ENCODE measurements at regions not wholly inside any gene's neighbourhood (a gene's known extent, or its start where the extent isn't known, plus 50 kb on each side); places are given as distances from the start of the nearest gene placed in this dataset.

DNA sequence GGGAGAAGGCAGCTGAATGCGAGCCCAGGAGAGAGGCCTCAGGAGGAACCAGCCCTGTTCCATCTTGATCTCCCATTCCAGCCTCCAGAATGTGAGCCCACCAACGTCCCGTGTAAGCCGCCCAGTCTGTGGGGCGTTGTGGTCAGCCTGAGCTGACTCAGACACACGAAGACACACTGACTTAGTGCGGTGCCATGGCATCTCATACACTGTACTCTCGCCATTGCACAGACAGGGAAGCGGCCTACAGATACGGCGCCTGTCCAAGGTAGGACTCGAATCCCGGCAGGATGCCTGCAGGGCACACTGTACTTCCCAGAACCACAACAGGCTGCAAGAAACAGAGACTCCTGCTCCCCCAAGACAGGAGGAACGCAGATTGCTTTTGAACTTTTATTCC is 179.6 kb downstream of the CTTN start:
- TF ChIP-seq CTCF (IDR thresholded peaks at IDR 0.05; ENCODE audit: low read depth, low read length), result no peak
- no peak for DNase-seq (ENCODE audit: low read depth in 2 of 2)
- no peak overlapping the region for H3K4me3 ChIP-seq (replicated peaks in 1 of 2; ENCODE audit: low read depth in 2 of 2, low read length in 2 of 2)

DNA sequence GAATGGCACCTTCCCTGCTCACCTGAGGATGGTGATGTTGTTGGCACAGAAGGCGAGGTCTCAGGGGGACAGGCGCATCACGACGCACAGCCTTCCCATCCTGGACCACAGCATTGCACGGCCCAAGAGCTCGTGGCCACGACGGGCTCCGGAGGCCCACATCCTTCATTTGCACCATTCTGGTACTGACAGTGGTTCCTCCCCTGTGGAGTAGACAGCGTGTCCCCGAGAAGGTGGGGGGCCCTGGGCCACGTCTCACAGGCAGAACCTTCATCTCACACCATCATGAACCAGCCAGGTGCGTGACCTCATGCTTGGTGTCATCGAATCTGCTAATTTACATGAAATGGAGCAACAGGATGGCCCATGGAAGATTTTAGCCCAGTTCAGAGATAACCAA is 180.0 kb downstream of the CTTN start:
- no peak for DNase-seq (ENCODE audit: low read depth in 2 of 2)
- TF ChIP-seq CTCF (IDR thresholded peaks at IDR 0.05; ENCODE audit: low read depth, low read length), result no peak
- no peak overlapping the region for H3K4me3 ChIP-seq (replicated peaks in 1 of 2; ENCODE audit: low read depth in 2 of 2, low read length in 2 of 2)

DNA sequence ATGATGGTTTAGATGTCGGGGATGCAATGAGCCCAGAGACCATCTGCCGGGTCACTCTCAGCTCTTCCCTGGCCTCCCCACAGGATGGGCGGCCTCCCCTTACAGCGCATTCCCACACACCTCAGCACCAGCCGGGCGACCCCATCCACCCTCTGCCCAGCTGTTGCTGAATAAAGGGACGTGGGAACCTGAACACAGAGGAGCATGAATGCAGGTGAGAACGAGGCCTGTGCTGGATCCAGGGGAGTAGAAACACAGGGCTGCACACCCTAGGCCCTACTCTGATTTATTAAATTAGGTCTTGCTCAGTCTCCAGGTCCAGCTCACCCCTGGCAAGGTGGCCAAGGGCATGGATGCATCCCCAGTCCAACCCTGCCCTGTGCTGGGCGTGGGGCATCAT is 180.5 kb downstream of the CTTN start:
- no peak for TF ChIP-seq CTCF (IDR thresholded peaks at IDR 0.05; ENCODE audit: low read depth, low read length)
- H3K4me3 ChIP-seq (replicated peaks in 1 of 2; ENCODE audit: low read depth in 2 of 2, low read length in 2 of 2), result no peak overlapping the region
- no peak for DNase-seq (ENCODE audit: low read depth in 2 of 2)

DNA sequence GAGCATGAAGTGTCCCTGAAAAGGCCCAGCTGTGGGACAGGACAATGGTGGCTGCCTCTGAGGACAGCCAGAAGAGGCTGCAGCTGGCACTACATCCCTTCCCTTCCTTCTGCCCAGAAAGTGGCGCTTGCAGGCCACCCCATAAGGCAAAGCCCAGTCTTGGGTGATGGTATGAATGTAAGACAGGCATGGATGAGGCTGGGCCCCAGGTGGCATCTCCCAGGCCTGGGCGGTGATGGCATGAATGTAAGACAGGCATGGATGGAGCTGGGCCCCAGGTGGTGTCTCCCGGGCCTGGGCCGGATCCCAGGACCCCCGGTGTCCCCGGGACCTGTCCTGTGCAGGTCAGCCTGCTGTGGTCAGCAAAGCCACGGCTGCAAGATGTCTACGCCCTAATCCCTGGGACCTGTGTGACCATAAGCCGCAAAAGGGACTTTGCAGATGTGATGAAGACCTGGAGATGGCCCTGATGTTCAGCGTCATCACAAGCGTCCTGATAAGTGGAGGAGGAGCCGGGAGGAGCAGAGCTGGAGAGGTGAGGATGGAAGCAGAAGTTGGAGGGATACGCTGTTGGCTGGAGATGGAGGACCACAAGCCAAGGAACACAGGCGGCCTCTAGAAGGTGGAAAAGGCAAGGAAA is 181.1 kb downstream of the CTTN start:
- H3K4me3 ChIP-seq (replicated peaks in 1 of 2; ENCODE audit: low read depth in 2 of 2, low read length in 2 of 2), result no peak overlapping the region
- no peak for DNase-seq (ENCODE audit: low read depth in 2 of 2)
- TF ChIP-seq CTCF (IDR thresholded peaks at IDR 0.05; ENCODE audit: low read depth, low read length), result no peak

DNA sequence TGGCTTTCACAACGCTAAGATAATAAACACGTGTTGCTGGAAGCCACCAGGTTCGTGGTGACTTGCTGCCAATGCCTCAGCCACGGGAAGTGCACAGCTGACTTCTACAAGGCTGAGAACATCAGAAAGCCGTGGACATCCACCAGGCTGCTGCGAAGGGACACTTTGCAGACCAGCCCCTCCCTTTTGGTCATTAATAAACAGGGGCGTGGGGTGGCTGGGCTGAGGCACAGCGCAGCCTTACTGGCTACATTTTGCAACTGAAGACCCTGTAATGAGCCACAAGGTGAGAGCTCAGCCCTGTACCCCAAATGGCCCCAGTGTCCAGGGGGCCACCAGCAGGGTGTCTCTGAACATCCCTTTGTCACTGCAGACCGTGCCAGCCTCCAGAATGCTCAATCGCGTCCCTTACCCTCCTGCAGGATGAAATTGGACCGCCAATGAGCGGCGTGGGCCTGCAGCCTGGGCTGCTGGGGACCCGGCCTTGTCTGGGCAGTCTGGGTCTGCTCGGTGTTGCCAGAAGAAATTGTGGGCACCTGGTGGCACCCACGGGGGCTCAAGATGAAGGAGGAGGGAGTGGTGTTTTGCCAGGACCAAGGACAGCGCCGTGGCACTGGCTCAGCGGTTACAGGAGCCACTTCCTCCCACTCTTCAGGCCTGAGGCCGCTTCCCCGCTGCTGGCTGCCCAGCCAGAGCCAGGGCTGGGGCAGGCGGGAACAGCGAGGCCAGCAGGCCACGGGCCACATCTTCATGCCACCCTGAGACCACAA is 181.9 kb downstream of the CTTN start:
- no peak for TF ChIP-seq CTCF (IDR thresholded peaks at IDR 0.05; ENCODE audit: low read depth, low read length)
- no peak overlapping the region for H3K4me3 ChIP-seq (replicated peaks in 1 of 2; ENCODE audit: low read depth in 2 of 2, low read length in 2 of 2)
- peak in 1 of 2 donors; percentile 18 for DNase-seq (ENCODE audit: low read depth in 2 of 2)

GRCh38 chr11:70581991-70582885 is 183.9 kb downstream of the CTTN start:
- no peak for TF ChIP-seq CTCF (IDR thresholded peaks at IDR 0.05; ENCODE audit: low read depth, low read length)

More at GRCh38 chr11:70581991-70582885, 183.9 kb downstream of the CTTN start:
- H3K4me3 ChIP-seq (replicated peaks in 1 of 2; ENCODE audit: low read depth in 2 of 2, low read length in 2 of 2), result no peak overlapping the region
- DNase-seq (ENCODE audit: low read depth in 2 of 2), result no peak

Data from cardiac fibroblast (primary cell).